Hematopoietic multipotent progenitor cell treated with erythropoietin and hydrocortisone succinate and interleukin-3 and kit ligand, for 15 days (in vitro differentiated cells): ENCODE measurements at regions not wholly inside any gene's neighbourhood (a gene's known extent, or its start where the extent isn't known, plus 50 kb on each side); places are given as distances from the start of the nearest gene placed in this dataset.
"Not testable (repeated sequence)": the region's sequence is repeated elsewhere in the genome, so short reads cannot be mapped to it uniquely, and the experiment has no call there.

Source experiments
- DNase-seq: peaks from one replicate; pipeline ENCODE4 v3.0.0-alpha.2; 2015; ENCODE audit warnings: low spot score

GRCh38 chr12:9411616-9412268, 196.0 kb downstream of the KLRB1 start:
- not testable (repeated sequence) for DNase-seq

- not testable (repeated sequence) for DNase-seq
Observed at GRCh38 chr12:9407425-9407748, 199.2 kb upstream of the PZP start.

- DNase-seq, result no peak
Observed at GRCh38 chr12:9406564-9407424, 198.6 kb upstream of the PZP start.

GRCh38 chr12:9405886-9406563, 197.8 kb upstream of the PZP start:
- no peak for DNase-seq

DNA sequence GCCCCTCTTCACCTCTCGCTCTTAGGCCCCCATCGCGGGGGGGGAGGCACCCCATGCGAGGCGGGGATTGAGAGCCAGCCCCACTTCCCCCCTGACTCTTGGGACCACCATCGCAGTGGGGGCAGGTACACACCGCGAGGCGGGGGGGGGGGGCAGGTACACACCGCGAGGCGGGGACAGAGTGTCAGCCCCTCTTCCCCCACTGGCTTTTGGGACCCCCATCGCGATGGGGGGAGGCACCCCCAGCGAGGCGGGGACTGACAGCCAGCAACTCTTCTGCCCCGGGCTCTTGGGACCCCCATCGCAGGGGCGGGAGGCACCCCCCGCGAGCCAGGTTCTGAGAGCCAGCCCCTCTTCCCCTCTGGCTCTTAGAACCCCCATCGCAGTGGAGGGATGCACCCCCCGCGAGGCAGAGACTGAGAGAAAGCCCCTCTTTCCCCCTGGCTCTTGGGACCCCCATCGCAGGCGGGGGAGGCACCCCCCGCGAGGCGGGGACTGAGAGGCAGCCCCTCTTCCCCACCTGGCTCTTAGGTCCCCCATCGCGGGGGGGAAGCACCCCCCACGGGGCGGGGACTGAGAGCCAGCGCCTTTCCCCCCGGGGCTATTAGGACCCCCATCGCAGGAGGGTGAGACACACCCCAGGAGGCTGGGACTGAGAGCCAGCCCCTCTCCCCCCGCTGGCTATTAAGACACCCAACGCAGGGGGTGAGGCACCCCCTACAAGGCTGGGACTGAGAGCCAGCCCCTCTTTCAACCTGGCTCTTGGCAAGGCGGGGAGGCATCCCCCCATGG, 196.5 kb upstream of the PZP start:
- no peak for DNase-seq

DNA sequence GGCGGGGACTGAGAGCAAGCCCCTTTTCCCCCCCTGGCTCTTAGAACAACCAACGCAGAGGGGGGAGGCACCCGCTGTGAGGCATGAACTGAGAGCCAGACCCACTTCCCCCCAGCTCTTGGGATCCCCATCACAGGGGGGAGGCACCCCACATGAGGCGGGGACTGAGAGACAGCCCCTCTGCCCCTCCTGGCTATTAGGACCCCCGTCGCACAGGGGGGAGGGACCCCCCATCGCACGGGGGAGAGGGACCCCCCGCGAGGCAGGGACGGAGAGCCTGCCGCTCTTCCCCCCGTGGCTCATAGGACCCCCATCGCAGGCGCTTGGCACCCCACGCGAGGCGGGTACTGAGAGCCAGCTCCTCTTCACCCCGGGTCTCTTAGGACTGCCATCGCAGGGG, 195.8 kb upstream of the PZP start:
- no peak for DNase-seq

- not testable (repeated sequence) for DNase-seq
Observed at GRCh38 chr12:9402432-9403040, 194.3 kb upstream of the PZP start.

DNA sequence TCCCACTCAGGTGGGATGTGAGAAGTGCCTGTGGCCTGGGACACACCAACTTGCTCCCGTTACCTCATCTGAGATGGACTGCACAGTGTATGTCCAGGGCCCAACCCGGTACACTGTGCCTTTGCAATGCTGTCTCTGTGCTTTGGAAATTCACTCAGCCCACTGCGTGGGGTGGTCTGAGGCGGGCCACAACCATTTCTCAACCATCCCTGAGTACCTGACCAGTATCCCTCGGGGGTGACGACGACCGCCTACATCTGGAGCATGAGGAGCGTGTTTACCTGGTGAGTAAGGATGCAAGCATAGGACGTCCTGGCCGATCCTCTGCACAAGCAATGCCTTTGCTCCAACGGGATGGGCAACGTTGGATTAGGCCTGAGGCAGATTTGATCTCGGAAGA, 188.2 kb upstream of the PZP start:
- DNase-seq, result not testable (repeated sequence)

DNA sequence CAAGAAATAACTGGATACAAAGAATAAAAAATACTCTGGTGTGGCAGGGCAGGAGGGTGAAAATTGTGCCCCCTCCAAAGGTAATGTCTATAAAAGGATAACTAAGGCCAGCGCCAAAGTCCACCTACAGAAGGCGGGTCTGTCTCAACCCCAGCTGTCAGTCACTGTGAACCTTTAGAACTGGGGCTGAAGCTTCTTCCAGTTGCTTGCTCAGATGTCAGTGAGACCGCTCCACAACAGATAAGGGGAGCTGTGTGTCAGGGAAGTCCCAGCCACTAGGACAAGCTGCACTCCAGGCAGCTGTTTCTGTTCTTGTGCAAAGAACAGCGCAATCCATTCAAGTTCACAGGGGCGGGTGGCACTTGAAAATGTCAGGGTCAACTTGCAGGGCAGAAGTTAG, 187.0 kb upstream of the PZP start:
- DNase-seq, result not testable (repeated sequence)

DNA sequence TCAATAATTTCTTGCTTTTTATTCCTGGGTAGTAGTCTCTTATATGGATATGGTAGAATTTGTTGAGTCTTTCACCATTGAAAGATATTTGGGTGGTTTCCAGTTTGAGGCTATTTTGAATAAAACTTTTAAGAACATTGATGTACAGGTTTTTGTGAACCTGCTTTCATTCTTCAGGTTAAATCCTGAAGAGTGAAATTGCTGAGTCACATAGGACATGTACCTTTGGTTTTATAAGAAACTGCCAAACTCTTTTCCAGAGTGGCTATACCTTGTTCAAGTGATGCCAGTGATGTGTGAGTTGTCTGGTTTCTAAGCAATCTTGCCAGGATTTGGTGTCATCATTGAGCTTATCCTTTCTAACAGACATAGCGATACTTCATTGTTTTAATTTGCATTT, 184.6 kb upstream of the PZP start:
- DNase-seq, result no peak

GRCh38 chr12:9391815-9392214, 183.6 kb upstream of the PZP start:
- no peak for DNase-seq

- no peak for DNase-seq
Observed at GRCh38 chr12:9390761-9391160, 182.6 kb upstream of the PZP start.

DNA sequence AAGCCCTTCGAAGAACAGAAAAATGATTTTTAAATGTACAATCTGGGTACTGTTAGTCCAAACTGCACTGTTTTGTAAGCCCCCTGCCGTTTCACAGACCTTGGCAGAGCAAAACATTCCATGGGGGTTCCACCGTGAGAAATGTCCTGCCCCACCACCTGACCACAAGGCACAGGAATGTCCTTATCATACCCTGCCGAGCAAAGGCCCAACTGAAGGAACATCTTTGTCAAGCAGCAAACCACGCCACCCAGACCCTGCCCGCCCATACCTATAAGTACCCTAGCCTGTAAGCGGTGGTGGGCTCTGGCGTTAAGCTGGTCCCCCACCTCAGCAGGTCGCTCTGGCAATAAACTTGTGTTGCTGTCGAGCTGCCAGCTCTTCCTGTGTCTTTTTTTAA, 181.6 kb upstream of the PZP start:
- no peak for DNase-seq

- no peak for DNase-seq
Observed at GRCh38 chr12:9388379-9388778, 180.2 kb upstream of the PZP start.

DNA sequence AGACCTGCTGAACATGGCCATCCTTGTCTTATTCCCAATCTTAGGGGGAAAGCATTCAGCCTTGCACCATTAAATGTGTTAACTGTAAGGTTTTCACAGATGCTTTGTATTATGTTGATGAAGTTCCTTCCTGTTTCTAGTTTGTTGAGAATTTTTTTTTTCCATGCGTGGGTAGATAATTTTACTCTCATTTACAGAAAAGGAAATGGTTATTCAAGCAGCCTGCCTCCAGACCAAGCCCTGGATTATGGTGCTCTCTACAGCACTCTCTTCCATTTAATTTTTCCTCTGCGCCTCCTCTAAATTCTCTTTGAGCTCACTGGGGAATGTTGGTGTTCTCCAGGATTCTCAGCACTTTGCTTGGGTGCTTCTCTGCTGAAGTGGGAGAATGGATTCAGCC, 179.3 kb upstream of the PZP start:
- DNase-seq, result no peak

DNA sequence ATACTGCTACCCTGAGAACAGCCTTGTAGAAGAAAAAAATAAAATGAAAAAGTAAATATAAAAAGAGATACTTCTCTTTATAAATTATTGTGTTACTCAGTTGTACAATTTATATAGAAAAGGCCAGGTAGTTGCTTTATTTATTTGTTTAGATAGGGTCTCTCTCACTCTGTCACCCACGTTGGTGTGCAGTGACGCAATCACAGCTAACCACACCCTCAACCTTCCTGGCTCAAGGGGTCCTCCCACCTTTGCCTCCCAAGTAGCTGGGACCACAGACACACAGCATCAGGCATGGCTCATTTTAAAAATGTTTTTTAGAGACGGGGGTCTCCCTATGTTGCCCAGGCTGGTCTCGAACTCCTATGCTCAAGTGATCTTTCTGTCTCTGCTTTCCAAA, 175.4 kb upstream of the PZP start:
- no peak for DNase-seq

GRCh38 chr12:9381619-9382018, 173.4 kb upstream of the PZP start:
- DNase-seq, result no peak

DNA sequence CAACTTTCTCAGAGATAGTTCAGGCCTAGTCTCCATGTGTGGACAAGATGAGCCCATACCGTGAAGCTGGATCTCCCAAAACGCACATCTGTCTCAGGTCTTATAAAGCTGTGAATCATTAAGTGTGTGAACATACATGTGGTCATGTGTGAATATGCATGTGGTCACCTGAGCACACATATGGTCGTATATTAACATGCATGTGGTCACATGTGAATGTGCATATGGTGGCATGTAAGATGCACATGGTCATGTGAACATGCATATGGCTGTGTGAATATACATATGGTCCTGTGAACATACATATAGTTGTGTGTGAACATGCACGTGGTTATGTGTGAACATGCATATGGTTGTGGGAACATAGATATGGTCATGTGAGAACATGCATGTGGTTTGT, 172.5 kb upstream of the PZP start:
- DNase-seq, result no peak

DNA sequence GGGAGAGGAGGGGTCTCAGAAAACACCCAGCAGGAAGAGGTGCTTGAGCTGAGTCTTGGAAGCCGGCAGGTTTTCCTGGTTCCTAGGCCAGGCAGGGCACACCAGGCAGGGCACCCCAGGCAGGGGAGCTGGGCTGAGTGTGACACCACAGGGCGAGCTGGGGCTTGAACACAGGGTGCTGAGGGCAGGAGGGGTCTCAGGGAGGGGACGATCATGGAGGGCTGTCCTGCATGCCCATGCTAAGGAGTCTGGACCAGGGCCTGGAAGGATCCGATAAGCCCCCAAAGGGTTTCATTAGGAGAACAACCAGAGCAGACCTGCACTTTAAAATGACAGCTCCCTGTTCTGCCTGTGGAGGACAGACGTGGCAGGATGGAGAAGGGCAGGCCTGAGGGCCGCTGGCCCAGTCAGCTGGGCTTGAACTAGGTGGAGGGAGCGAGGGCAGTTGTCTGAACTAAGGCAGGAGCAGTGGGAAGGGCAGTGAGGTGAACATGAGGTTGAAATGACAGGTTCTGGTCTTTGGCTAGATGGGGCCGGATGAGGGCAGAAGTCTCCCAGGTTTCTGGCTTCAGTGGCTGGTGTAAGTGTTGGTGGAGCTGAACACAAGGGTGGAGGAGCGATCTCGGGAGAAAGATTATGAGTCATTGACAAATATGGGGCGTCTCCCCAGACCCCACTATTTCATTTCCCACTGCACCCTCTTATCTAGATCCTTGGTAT, 171.0 kb upstream of the PZP start:
- DNase-seq, result no peak

- DNase-seq, result no peak
Observed at GRCh38 chr12:9378430-9378835, 170.2 kb upstream of the PZP start.

- DNase-seq, result no peak
Observed at GRCh38 chr12:9372202-9372601, 164.0 kb upstream of the PZP start.
